Liver (tissue), 3 donors: ENCODE measurements at regions not wholly inside any gene's neighbourhood (a gene's known extent, or its start where the extent isn't known, plus 50 kb on each side); places are given as distances from the start of the nearest gene placed in this dataset.

ENCODE experiments used
- EGR1 ChIP-seq, 2 donors: IDR thresholded peaks; 2 replicates each; pipeline ENCODE4 v1.6.1; 2016 to 2018; ENCODE audit warnings: antibody characterized with exemption in 2 of 2, low read depth in 2 of 2
- GABPA ChIP-seq, 2 donors: IDR thresholded peaks in 1 of 2; conservative IDR thresholded peaks in 1 of 2; 2 replicates each; pipeline ENCODE4 v1.6.1; 2016; ENCODE audit warnings: antibody characterized with exemption in 2 of 2, mild to moderate bottlenecking in 1 of 2, moderate library complexity in 1 of 2
- HNF4A ChIP-seq, 2 donors: conservative IDR thresholded peaks; 2 replicates each; pipeline ENCODE4 v1.6.1; 2016; ENCODE audit warnings: antibody characterized with exemption in 2 of 2, mild to moderate bottlenecking in 2 of 2
- JUND ChIP-seq, 2 donors: IDR thresholded peaks; 2 replicates each; pipeline ENCODE4 v1.6.1; 2016; ENCODE audit warnings: antibody characterized with exemption in 2 of 2
- RAD21 ChIP-seq, 2 donors: IDR thresholded peaks; 2 replicates each; pipeline ENCODE4 v1.6.1; 2016; ENCODE audit warnings: antibody characterized with exemption in 2 of 2, mild to moderate bottlenecking in 2 of 2
- SP1 ChIP-seq: IDR thresholded peaks from 2 replicates; pipeline ENCODE4 v1.6.1; 2018; ENCODE audit warnings: antibody characterized with exemption, mild to moderate bottlenecking
- TAF1 ChIP-seq: conservative IDR thresholded peaks from 2 replicates; pipeline ENCODE4 v1.6.1; 2016; ENCODE audit warnings: antibody characterized with exemption, mild to moderate bottlenecking
- YY1 ChIP-seq: IDR thresholded peaks from 2 replicates; pipeline ENCODE4 v1.6.1; 2016; ENCODE audit warnings: antibody characterized with exemption, mild to moderate bottlenecking
- TF ChIP-seq, protein P1 (sequence below): fragments of 150-350 bp; IDR thresholded peaks from 2 replicates; pipeline ENCODE4 v1.5.1; 2017; ENCODE audit warnings: improper control_type of control experiment, low read depth, low read length; ENCODE audit not compliant: missing input control
- TF ChIP-seq, protein P2 (sequence below): IDR thresholded peaks from 2 replicates; pipeline ENCODE4 v1.6.1; 2016; ENCODE audit warnings: antibody characterized with exemption, mild to moderate bottlenecking
- TF ChIP-seq, protein P3 (sequence below): IDR thresholded peaks from 2 replicates; pipeline ENCODE4 v1.6.1; 2016; ENCODE audit warnings: antibody characterized with exemption
- TF ChIP-seq, protein P4 (sequence below): IDR thresholded peaks from 2 replicates; pipeline ENCODE4 v1.6.1; 2016; ENCODE audit warnings: antibody characterized with exemption
- TF ChIP-seq, protein P5 (sequence below): IDR thresholded peaks from 2 replicates; pipeline ENCODE4 v1.6.1; 2016; ENCODE audit warnings: antibody characterized with exemption
- donor health status: healthy.
- donor health status: healthy.

DNA sequence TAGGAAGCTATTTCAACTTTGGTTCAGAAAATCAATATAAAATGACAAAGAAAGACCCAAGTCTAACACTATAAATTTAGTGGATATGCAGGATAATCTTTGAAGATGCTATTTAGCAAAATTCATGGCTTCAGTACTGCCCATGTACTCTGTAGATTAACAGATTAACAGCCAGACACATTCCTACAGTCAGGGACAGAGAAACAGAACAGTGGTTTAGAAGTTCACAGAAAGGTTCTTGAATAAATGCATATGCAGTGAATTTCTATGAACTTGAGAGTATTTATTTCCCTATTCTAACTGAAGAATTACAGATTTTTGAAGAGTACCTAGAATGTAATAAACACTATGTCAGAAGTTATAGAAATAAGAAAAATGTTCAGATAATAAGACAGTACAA is 222.8 kb downstream of the KLF12 start:
- TF ChIP-seq, protein P1, sequence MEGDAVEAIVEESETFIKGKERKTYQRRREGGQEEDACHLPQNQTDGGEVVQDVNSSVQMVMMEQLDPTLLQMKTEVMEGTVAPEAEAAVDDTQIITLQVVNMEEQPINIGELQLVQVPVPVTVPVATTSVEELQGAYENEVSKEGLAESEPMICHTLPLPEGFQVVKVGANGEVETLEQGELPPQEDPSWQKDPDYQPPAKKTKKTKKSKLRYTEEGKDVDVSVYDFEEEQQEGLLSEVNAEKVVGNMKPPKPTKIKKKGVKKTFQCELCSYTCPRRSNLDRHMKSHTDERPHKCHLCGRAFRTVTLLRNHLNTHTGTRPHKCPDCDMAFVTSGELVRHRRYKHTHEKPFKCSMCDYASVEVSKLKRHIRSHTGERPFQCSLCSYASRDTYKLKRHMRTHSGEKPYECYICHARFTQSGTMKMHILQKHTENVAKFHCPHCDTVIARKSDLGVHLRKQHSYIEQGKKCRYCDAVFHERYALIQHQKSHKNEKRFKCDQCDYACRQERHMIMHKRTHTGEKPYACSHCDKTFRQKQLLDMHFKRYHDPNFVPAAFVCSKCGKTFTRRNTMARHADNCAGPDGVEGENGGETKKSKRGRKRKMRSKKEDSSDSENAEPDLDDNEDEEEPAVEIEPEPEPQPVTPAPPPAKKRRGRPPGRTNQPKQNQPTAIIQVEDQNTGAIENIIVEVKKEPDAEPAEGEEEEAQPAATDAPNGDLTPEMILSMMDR, result no peak
- no peak for TF ChIP-seq YY1
- TF ChIP-seq JUND (IDR thresholded peaks at IDR 0.05), result no peak
- TF ChIP-seq GABPA (IDR thresholded peaks at IDR 0.05 in 1 of 2, conservative IDR thresholded peaks at IDR 0.05 in 1 of 2), result no peak
- TF ChIP-seq, protein P2, sequence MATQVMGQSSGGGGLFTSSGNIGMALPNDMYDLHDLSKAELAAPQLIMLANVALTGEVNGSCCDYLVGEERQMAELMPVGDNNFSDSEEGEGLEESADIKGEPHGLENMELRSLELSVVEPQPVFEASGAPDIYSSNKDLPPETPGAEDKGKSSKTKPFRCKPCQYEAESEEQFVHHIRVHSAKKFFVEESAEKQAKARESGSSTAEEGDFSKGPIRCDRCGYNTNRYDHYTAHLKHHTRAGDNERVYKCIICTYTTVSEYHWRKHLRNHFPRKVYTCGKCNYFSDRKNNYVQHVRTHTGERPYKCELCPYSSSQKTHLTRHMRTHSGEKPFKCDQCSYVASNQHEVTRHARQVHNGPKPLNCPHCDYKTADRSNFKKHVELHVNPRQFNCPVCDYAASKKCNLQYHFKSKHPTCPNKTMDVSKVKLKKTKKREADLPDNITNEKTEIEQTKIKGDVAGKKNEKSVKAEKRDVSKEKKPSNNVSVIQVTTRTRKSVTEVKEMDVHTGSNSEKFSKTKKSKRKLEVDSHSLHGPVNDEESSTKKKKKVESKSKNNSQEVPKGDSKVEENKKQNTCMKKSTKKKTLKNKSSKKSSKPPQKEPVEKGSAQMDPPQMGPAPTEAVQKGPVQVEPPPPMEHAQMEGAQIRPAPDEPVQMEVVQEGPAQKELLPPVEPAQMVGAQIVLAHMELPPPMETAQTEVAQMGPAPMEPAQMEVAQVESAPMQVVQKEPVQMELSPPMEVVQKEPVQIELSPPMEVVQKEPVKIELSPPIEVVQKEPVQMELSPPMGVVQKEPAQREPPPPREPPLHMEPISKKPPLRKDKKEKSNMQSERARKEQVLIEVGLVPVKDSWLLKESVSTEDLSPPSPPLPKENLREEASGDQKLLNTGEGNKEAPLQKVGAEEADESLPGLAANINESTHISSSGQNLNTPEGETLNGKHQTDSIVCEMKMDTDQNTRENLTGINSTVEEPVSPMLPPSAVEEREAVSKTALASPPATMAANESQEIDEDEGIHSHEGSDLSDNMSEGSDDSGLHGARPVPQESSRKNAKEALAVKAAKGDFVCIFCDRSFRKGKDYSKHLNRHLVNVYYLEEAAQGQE, result no peak
- TF ChIP-seq, protein P3, sequence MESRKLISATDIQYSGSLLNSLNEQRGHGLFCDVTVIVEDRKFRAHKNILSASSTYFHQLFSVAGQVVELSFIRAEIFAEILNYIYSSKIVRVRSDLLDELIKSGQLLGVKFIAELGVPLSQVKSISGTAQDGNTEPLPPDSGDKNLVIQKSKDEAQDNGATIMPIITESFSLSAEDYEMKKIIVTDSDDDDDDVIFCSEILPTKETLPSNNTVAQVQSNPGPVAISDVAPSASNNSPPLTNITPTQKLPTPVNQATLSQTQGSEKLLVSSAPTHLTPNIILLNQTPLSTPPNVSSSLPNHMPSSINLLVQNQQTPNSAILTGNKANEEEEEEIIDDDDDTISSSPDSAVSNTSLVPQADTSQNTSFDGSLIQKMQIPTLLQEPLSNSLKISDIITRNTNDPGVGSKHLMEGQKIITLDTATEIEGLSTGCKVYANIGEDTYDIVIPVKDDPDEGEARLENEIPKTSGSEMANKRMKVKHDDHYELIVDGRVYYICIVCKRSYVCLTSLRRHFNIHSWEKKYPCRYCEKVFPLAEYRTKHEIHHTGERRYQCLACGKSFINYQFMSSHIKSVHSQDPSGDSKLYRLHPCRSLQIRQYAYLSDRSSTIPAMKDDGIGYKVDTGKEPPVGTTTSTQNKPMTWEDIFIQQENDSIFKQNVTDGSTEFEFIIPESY, result no peak
- TF ChIP-seq TAF1, result no peak
- TF ChIP-seq, protein P4, sequence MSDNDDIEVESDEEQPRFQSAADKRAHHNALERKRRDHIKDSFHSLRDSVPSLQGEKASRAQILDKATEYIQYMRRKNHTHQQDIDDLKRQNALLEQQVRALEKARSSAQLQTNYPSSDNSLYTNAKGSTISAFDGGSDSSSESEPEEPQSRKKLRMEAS, result no peak
- TF ChIP-seq RAD21 (IDR thresholded peaks at IDR 0.05), result no peak
- no peak for TF ChIP-seq EGR1 (IDR thresholded peaks at IDR 0.05; ENCODE audit: low read depth in 2 of 2)
- TF ChIP-seq, protein P5, sequence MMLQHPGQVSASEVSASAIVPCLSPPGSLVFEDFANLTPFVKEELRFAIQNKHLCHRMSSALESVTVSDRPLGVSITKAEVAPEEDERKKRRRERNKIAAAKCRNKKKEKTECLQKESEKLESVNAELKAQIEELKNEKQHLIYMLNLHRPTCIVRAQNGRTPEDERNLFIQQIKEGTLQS, result no peak
- TF ChIP-seq SP1, result no peak
- no peak for TF ChIP-seq HNF4A (conservative IDR thresholded peaks at IDR 0.05)
